Muscle of leg (tissue), 3 donors: ENCODE measurements at regions not wholly inside any gene's neighbourhood (a gene's known extent, or its start where the extent isn't known, plus 50 kb on each side); places are given as distances from the start of the nearest gene placed in this dataset.

ENCODE experiments used
- DNase-seq: peaks from one replicate; pipeline ENCODE4 v3.0.0; 2013
- H3K27ac ChIP-seq: one replicate; pipeline ENCODE4 v1.5.1; 2013; ENCODE audit warnings: mild to moderate bottlenecking, low read length, control low read depth
- H3K27me3 ChIP-seq: one replicate; pipeline ENCODE4 v1.6.1; 2013; ENCODE audit warnings: low read length; ENCODE audit not compliant: control insufficient read depth, insufficient read depth
- H3K36me3 ChIP-seq: one replicate; pipeline ENCODE4 v1.6.1; 2013; ENCODE audit warnings: low read length; ENCODE audit not compliant: control insufficient read depth, insufficient read depth
- H3K4me1 ChIP-seq: one replicate; pipeline ENCODE4 v1.6.1; 2013; ENCODE audit warnings: low read length; ENCODE audit not compliant: control insufficient read depth, insufficient read depth
- H3K4me3 ChIP-seq: one replicate; pipeline ENCODE4 v1.5.1; 2013; ENCODE audit warnings: low read length, control low read depth
- H3K9me3 ChIP-seq: replicated peaks from 2 replicates; pipeline ENCODE4 v1.6.1; 2013; ENCODE audit warnings: low read depth, low read length; ENCODE audit not compliant: control insufficient read depth
- WGBS: methylation state at CpG from one replicate; pipeline ENCODE4 v1.1.5; 2013; ENCODE audit warnings: missing lambda C conversion rate; ENCODE audit not compliant: insufficient coverage; 5-methylcytosine and 5-hydroxymethylcytosine counted together

- DNase-seq = peak; percentile 91
- Histone ChIP-seq H3K27ac (peak overlapping the region; percentile 92), H3K36me3 (no peaks in the 10 kb centered on the region), H3K27me3 (peaks cover 25% of the 10 kb centered on the region), H3K9me3 (no peaks in the 10 kb centered on the region), H3K4me3 (no peak overlapping the region), H3K4me1 (peaks cover 37% of the 10 kb centered on the region)
- WGBS = 34% methylated on average over 9 of the region's 22 CpGs
Measured at GRCh38 chrX:110418316-110419235, 59.9 kb downstream of the RTL9 start.

GRCh38 chrX:110419512-110419911, 60.9 kb downstream of the RTL9 start:
- peaks cover 25% of the 10 kb centered on the region for H3K27me3 ChIP-seq
- H3K36me3 ChIP-seq = no peaks in the 10 kb centered on the region
- H3K9me3 ChIP-seq = no peaks in the 10 kb centered on the region
- peak overlapping the region; percentile 92 for H3K27ac ChIP-seq
- no CpG with 5 or more reads among the region's 1 CpG for WGBS
- peaks cover 37% of the 10 kb centered on the region for H3K4me1 ChIP-seq
- H3K4me3 ChIP-seq = no peak overlapping the region
- peak; percentile 86 for DNase-seq

- H3K4me3 ChIP-seq = no peak overlapping the region
- no peaks in the 10 kb centered on the region for H3K36me3 ChIP-seq
- DNase-seq = peak; percentile 80
- H3K9me3 ChIP-seq = no peaks in the 10 kb centered on the region
- WGBS = 54% methylated on average over 5 of the region's 9 CpGs
- H3K27ac ChIP-seq = peak overlapping the region; percentile 92
- peaks cover 32% of the 10 kb centered on the region for H3K4me1 ChIP-seq
- peaks cover 28% of the 10 kb centered on the region for H3K27me3 ChIP-seq
Measured at GRCh38 chrX:110420771-110421499, 62.3 kb downstream of the RTL9 start.

- no peaks in the 10 kb centered on the region for H3K36me3 ChIP-seq
- no peaks in the 10 kb centered on the region for H3K9me3 ChIP-seq
- H3K27me3 ChIP-seq = peaks cover 24% of the 10 kb centered on the region
- peaks cover 30% of the 10 kb centered on the region for H3K4me1 ChIP-seq
- peak; percentile 36 for DNase-seq
- no peak overlapping the region for H3K4me3 ChIP-seq
- 67% methylated on average over 1 of the region's 5 CpGs for WGBS
- peak overlapping the region; percentile 62 for H3K27ac ChIP-seq
Measured at GRCh38 chrX:110421500-110422455, 63.1 kb downstream of the RTL9 start.

GRCh38 chrX:110425222-110426154, 66.8 kb downstream of the RTL9 start:
- Histone ChIP-seq H3K36me3 (no peaks in the 10 kb centered on the region), H3K9me3 (no peaks in the 10 kb centered on the region), H3K4me3 (no peak overlapping the region), H3K4me1 (peaks cover 8% of the 10 kb centered on the region), H3K27me3 (peaks cover 21% of the 10 kb centered on the region), H3K27ac (no peak overlapping the region)
- 33% methylated on average over 1 of the region's 9 CpGs for WGBS
- DNase-seq = no peak

GRCh38 chrX:110426155-110426504, 67.5 kb downstream of the RTL9 start:
- no peak overlapping the region for H3K27ac ChIP-seq
- no CpG with 5 or more reads among the region's 6 CpGs for WGBS
- no peaks in the 10 kb centered on the region for H3K36me3 ChIP-seq
- DNase-seq = no peak
- H3K4me1 ChIP-seq = peaks cover 5% of the 10 kb centered on the region
- no peaks in the 10 kb centered on the region for H3K9me3 ChIP-seq
- H3K27me3 ChIP-seq = peaks cover 19% of the 10 kb centered on the region
- no peak overlapping the region for H3K4me3 ChIP-seq

- 83% methylated on average over 1 of the region's 1 CpG for WGBS
- DNase-seq = no peak
- no peaks in the 10 kb centered on the region for H3K9me3 ChIP-seq
- peaks cover 8% of the 10 kb centered on the region for H3K4me1 ChIP-seq
- peaks cover 16% of the 10 kb centered on the region for H3K27me3 ChIP-seq
- H3K4me3 ChIP-seq = no peak overlapping the region
- no peak overlapping the region for H3K27ac ChIP-seq
- no peaks in the 10 kb centered on the region for H3K36me3 ChIP-seq
Measured at GRCh38 chrX:110427076-110427475, 68.4 kb downstream of the RTL9 start.

GRCh38 chrX:110428144-110428543, 69.5 kb downstream of the RTL9 start:
- Histone ChIP-seq H3K4me3 (no peak overlapping the region), H3K27me3 (peaks cover 21% of the 10 kb centered on the region), H3K27ac (no peak overlapping the region), H3K4me1 (peaks cover 17% of the 10 kb centered on the region), H3K36me3 (no peaks in the 10 kb centered on the region), H3K9me3 (no peaks in the 10 kb centered on the region)
- WGBS = 51% methylated on average over 2 of the region's 3 CpGs
- no peak for DNase-seq
